NCI-H345 treated with DMSO at 0.1 percent for 48 hours (cell line): ENCODE measurements at regions not wholly inside any gene's neighbourhood (a gene's known extent, or its start where the extent isn't known, plus 50 kb on each side); places are given as distances from the start of the nearest gene placed in this dataset.

Experiments used
- DNase-seq: peaks from one replicate; lab custom pipeline; 2025; ENCODE audit not compliant: unreplicated experiment; lab: John Stamatoyannopoulos, UW

DNA sequence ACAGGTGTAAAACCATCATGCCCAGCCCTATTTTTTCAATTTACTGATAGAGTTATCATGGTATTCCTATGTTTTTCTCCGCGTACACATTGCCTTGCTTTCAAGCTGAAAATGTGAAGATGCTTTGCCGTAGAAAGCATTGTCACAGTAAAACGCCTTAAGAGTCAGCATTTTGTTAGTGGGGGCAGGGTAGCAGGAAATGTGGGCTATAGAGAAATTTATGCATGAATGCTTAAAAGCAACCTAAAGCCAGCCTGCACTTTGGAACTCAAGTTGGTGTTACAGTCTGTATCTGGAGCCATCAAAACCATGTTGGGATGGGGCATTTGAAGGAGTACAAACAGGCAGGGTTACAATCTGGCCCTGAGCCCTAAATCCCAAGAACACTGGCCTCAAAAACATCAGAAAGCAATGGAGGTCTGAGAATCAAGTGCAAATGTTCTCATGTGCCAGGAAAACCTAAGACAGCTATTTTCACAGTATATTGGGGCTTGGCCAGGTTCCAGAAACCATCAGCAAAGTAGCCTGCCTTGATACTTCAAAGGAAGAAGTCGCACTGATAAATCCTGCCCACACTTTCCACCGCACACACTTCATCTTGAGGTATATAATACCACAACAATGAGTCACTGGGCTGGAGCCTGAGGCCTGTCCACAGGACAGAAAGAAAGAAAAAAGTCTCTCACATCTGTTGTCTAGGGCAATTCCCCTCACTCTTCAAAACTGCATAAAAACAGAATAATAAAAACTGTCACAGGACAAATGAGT is 313.8 kb downstream of the ENC1 start:
- no peak for DNase-seq

DNA sequence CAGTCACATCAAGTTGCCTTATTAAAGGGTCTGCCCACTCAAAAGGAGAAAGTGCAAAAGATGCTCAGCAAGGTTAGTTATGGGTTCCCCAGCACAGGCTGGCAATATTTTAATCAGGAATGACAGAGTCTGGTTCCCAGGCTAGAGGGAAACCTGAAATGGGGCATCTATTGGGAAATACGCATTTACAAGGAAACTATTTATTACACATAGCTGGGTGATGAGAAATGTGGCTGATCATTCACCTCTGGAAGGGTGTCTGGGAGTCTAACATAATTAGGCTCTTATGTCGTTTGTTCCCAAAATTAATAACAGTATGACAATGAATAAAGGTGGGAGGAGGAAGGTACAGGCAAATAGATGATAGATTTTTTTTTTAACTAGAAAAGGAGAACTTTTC is 314.7 kb downstream of the ENC1 start:
- DNase-seq, result no peak

DNA sequence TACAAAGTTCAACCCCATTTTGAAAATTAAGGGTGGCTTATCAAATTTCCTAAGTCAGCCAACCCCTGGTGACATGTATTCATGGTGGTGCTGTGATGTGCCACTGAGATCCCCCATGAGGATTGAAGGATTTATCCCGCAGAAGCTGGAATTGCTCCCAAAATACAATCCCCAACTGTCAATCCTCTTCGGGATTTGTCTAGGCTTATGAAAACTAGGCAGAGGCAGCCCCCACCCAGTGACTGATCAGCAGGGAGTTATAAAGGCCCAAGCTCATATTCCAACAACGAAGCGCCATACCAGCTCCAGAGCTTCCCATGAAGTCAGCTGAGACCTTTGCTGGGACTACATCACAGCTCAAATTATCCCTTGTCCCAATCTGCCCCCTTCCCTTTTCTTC is 316.0 kb downstream of the ENC1 start:
- no peak for DNase-seq

DNA sequence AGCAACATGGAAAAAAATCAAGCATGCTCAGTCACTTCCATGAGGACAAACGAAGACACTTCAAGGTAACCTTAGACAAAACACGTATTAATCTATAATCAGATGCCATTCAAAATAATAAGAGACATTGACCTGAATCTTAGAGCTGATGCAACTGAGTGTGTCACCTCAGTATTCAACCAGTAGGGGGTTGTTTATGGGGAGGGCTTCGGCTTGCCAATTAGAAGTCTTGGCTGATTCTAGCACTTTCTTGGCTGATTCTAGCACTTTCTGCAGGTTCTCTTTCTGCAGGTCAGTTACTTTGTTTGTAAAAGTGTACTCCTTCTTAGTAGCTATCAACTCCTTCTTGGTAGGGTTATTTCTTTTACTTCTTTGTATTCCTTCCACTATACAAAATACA is 317.6 kb downstream of the ENC1 start:
- no peak for DNase-seq

DNA sequence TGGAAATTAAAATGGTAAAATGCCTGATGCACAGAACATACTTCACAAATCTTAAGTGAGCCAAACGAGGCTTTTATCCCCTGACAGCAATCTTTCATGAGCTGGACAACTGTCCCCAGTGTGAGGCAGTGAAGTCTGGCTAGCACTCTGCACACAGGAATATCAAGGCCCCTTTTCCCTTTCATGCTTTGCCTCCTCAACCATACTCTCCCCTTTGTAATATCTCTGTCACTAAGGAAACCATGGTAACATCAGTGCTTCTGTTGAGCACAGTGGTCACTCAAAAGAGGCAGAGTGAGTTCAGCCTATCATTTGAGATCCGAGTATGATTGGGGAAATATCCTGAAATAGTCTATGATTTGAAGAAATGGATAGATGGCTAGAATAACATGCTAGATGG is 318.3 kb downstream of the ENC1 start:
- no peak for DNase-seq

DNA sequence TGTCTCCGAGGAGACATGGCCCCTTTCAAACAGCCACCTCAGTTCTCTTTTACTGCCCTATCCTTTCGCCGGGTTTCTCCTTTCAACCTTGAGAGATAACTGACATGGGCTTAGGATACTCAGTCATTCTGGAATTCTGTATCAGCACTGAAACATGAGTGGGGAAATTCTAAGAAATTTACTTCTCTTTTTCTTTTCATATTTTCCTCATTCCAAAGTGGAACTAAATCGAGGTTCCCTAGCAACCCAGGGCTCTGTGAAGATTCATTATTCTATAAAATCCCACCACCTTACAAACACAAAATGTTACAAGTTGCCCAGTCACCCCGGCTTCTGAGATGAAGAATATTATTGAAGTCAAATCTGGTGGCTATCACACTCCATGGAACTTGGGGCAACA is 319.2 kb downstream of the ENC1 start:
- no peak for DNase-seq

DNA sequence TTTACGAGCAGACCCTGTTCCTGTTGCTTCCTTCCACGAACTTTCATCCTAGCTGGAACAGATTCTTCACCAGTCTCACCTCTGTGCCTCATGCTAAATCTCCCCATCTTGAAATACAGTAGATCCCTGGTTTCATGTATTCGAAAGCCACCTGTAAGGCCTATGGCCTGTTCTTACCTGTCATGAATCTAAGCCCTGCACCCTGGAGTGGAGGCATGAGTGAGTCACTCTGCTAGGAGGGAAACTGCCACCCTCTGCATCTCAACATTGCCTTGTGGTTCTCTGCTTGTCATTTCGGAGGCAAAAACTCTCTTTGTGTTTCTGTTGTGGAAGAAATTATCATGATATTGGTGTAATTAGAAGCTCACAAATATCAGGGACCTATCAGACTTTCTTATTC is 320.0 kb downstream of the ENC1 start:
- no peak for DNase-seq

DNA sequence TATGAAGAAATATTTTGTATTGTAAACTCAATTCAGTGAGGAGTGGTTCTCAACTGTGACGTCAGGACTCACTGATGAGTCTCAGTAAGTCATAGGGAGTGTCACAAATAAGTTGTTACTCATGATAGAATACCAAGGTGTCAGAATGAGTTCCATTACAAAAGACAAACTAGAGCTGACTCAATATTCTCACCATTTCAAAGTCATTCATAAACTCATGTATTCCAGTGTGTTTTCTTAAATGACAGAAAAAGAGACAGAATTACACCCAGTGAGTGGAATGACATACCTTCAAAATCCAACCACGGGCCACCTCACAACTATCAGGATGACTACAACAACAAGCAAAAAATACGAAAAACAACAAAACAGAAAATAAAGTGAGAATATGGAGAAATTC is 321.5 kb downstream of the ENC1 start:
- DNase-seq, result no peak

DNA sequence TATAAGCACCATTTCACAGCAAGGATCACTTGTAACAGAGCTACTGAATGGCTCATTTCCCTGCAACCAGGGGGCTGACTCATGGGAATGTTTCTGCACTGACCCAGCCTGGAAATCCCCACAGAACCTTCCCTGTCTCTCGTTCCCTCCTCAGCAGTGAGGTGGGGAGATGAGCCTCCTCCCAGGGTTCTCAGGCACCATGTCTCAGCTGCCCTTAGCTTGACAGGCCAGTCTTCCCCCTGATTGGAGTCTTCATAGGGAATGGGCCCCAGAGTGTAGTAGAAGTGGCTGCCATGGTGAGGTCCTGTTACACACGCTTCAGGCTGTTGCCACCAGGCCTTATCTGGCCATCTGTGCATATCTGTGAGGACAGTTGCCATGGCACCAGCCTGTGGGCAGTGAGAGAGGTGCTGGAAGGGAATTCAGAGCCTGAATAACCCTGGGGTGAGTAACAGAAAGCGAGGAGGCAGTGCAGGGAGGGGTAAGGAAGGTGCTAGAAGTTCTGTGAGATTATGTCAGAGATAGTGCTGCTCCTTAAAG is 324.4 kb downstream of the ENC1 start:
- no peak for DNase-seq

DNA sequence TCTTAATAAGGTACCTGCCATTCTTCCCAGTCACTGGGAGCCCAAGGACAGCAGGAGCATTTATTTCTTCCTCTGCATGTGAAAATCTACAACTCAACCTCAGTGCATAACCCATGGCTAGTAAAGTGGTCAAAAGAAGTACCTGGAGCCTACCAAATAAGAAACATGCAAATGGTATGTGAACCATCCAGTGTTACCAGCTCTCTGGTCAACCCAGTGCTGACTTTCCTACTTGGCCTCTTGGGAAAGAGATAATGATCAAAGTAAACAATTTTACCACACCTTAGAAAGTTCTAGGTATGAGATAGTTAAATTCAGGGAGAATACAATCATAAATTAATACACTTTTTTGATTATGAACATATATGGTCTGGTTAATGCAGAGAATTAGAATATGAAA is 325.6 kb downstream of the ENC1 start:
- DNase-seq, result no peak

DNA sequence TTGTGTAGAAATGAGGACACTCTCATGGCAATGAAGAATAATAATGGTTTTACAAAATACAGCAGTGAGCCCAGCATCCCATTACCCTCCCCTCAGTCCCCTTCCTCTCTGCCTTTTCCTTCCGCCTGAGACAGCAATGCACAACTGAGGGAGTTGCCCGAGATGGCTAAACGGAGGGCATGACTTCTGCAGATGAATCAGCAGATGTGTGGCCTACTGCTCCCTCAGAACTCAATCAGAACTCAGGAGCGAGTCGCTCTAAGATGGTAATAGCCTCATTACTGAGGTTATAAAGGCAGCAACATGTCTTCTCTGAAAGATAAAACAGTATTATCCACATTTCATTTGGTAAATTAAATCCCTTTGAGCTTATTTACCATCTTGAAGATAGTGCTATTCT is 326.6 kb downstream of the ENC1 start:
- no peak for DNase-seq

DNA sequence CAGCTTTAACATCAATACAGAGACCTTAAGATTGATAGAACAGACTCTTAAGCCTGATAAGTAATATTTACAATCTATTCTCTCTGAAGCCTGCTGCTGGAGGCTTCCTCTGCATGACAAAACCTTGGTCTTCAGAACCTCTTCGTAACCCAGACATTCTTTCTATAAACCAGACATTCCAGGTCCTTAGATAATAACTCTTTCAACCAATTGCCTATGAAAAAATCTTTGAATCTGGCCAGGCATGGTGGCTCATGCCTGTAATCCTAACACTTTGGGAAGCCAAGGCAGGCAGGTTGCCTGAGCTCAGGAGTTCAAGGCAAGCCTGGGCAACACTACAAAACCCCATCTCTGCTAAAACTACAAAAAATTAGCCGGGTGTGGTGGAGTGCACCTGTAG is 327.8 kb downstream of the ENC1 start:
- no peak for DNase-seq

DNA sequence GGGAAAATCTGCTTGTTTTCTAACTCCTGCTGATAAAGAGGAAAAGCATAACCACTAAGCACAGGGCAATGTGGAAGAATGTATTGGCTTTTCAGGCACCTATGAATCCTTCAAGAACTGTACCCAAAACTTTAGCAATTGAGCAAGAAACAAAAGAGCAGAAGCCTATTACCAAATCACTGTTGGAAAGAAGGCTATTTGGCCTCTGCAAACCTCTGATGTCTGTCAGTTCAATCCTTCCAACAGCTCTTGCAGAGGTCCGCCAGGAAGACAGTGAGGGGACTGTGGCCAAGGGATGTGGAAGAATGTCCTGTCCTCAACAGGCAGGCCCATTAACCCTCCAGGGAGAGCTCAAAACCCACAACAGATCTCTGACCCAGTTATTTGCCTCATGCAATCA is 328.6 kb downstream of the ENC1 start:
- no peak for DNase-seq

DNA sequence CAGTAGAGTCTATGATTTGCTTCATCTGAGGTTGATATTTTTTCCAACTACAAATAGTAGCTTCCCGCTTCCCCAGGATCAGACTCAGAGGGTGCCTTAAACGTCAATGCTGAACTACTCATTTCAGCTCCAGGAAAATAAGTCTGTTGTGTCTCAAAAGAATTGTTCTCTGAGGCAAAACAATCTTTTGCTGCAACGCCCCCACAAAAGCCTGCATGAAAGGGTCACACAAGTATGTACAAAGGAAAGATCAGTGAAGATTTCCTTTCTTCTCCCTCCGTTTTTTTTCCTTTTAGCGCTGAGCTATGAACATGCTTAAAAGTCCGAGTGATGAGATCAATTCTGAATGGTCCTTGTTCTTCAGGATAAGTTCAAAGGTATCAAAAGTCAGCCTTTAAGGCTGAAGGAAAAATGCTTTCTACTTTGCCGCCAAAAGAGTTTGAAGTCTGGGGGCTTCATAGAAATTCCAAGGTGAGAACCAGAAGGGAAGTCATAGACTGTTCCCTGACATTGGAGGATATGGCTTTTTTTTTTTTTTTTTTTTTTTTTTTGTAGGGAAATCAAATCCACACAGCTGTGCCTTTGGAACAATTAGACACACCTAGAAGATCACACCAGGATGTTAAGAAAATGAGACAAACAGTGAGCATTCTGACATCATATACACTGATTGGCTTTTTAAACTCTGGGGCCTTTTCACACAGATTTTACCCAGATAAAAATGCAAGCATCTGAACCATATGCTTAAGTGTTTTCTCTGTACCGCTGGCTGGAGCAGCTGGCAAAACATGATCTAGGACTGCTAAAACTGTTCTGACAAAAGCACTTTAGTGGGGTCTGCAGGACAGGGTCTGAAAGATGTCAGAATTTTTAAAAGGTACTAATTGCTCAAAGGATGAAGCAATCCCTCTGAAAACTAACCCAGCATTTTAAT is 329.3 kb downstream of the ENC1 start:
- DNase-seq, result no peak

DNA sequence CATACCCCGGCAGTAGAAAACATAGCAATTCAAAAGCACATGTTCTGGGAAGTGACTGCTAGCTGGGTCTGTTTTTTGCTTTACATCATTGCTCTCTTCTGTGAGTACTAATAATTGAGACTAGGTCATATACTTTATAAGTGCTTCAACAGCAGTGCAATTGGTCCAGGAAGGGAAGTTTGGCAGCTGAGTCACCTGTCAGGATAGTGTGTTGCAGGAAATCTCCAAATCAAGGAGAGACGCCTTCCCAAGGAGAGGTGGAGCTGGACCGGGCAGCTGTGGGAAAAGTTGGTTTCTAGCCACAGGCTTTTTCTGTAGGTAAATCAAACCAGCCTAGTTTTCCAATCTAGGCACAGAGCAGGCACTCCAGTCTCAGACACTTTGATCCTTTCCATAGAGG is 330.1 kb downstream of the ENC1 start:
- DNase-seq, result no peak

DNA sequence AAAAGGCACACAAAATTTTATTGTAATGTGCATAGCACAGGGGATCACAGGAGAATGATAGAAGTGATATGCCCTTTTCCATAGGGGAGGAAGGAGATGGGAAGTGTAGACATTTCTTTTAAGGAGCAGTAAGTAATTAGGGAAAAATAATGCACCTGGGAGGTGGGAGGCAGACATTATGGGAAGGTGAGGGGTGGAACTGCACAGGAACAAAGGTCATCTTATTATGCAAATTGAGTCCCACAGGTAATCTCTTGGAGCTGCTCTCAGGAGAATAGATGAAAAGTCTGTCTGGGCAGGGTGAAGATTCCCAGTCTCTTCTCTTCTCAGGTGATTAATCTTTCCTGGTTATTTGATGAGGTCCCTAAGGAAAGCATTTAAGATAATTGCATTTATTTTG is 331.5 kb downstream of the ENC1 start:
- no peak for DNase-seq

DNA sequence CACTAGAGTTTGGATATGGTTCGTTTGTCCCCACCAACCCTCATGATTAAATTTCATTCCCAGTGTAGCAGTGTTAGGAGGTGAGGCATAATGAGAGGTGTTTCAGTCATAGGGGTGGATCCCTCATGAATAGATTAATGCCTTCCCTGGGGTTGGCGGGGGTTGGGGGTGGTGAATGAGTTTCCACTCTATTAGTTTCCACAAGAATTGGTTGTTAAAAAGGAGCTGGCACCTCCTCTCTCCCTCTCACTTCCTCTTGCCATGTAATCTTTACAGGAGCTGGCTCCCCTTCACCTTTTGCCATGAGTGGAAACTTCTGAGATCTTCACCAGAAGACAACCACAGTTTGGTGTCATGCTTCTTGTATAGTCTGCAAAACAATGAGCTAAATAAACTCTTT is 333.7 kb downstream of the ENC1 start:
- DNase-seq, result no peak

DNA sequence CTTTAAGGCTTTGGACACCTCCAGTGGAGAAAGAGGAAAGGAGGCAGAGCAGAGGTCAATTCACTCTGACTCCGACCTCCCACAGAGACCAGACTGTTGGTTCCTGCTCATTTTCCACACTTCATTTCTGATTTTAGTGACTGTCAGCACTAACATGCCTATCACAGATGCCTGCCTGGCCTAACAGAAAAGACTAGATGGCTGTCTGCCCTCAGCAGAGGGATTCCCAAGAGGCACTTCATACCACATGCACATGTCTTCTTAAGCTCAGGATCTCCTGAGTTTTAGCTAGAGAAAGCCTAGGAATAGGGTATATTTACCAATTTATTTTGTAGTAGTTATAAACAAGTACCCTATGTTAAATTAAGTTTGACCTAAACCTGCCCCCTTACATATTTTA is 336.0 kb downstream of the ENC1 start:
- DNase-seq, result no peak

DNA sequence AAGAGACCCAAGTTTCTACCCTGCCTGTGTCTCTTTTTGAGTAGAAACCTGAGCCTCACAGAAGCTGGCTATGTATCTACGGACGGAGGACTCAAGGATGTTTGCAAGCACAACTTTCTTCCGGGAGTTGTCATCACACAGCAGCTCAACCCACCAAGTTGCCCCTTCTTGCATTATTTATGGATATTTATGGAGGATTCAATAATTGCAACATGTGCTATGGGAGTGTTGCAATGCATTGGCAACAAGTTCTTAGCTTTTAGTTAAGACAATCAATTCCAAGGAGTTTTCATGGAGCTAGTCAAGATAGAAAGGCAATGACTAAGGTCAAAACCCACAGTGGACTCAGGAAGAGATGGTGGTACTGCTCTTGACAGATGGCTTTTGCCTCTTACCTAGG is 336.9 kb downstream of the ENC1 start:
- no peak for DNase-seq

DNA sequence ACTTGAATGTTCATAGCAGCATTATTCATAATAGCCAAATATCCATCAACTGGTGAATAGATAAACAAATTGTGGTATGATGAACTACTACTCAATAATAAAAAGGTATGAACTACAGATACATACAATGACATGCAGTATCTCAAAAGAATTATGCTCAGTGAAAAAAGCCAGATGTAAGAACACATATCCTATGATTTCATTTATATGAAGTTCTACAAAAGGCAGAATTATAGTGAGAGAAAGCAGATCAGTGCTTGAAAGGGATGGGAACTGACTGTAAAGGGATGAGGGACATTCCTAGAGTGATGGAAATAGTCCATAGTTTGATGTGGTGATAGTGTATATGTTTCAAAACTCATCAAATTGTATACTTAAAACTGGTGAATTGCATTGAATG is 339.0 kb downstream of the ENC1 start:
- DNase-seq, result no peak

DNA sequence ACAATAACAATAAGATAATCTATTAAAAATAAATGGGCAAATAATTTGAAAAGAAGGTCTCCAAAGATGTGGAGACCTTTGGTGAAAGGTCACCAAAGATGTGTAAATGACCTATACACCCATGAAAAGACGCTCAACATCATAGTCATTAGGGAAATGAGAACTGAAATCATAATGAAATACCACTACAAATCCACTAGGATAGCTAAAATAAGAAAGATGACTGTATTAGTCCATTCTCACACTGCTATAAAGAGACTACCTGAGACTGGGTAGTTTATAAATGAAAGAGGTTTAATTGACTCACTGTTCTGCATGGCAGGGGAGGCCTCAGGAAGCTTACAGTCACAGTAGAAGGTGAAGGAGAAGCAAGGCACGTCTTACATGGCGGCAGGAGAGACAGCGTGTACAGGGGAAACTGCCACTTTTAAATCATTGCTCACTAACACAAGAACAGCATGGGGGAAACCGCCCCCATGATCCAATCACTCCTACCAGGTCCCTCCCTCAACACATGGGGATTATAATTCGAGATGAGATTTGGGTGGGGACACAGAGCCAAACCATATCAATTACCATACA is 339.6 kb downstream of the ENC1 start:
- DNase-seq, result no peak

DNA sequence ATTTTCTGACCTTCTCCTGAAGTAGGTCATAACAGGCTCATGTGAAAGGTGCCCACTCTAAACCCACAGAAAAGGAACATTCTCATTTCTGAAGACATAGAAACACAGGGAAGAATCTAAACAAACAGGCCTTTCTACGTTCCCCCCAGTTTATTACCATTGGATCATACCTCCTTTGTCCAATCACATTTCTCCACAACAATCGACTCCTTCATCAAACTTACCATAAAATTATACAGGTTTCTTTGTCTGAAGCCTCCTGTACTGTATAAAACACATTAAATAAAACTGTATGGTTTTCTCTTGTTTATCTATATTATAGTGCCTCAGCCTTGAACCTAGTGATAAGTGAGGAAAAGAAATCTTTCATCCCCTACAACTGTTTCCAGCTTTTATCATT is 340.7 kb downstream of the ENC1 start:
- no peak for DNase-seq
